ENCODE measurements at regions not wholly inside any gene's neighbourhood (a gene's known extent, or its start where the extent isn't known, plus 50 kb on each side); places are given as distances from the start of the nearest gene placed in this dataset.

- TF ChIP-seq CTCF (IDR thresholded peaks at IDR 0.05 in 8 of 11, conservative IDR thresholded peaks at IDR 0.05 in 3 of 11): no peak
- TF ChIP-seq POLR2A (IDR thresholded peaks at IDR 0.05): no peak
- no peak for TF ChIP-seq POLR2AphosphoS5 (IDR thresholded peaks at IDR 0.05)
Observed at GRCh38 chr2:137897082-137897481, 67.2 kb upstream of the HNMT start.
